Natural killer cell (primary cell): ENCODE measurements at regions not wholly inside any gene's neighbourhood (a gene's known extent, or its start where the extent isn't known, plus 50 kb on each side); places are given as distances from the start of the nearest gene placed in this dataset.

ENCODE experiments used
- ATAC-seq, 3 donors: fragments of 150-1000 bp in 2 of 3; fragments of 200-7000 bp in 1 of 3; cut with Tn5 transposase; 1 replicate in 1 of 3; 2 replicates in 2 of 3; pipeline ENCODE4 v1.10.0; 2021; ENCODE audit warnings: mild to moderate bottlenecking in 2 of 3, moderate library complexity in 2 of 3
- DNase-seq, 2 donors: peaks; one replicate each; pipeline versions ENCODE4 v3.0.0 to v3.0.0-alpha.2; 2013 to 2021; ENCODE audit warnings: mixed read lengths in 1 of 2
- H3K27ac ChIP-seq: one replicate; pipeline ENCODE4 v1.5.1; 2013; ENCODE audit warnings: mild to moderate bottlenecking, low read length
- H3K27me3 ChIP-seq: one replicate; pipeline ENCODE4 v1.6.1; 2013; ENCODE audit warnings: low read length; ENCODE audit not compliant: control insufficient read depth, insufficient read depth
- H3K36me3 ChIP-seq: one replicate; pipeline ENCODE4 v1.6.1; 2013; ENCODE audit warnings: low read length; ENCODE audit not compliant: control insufficient read depth, insufficient read depth
- H3K4me1 ChIP-seq: one replicate; pipeline ENCODE4 v1.6.1; 2013; ENCODE audit warnings: low read length; ENCODE audit not compliant: control insufficient read depth, insufficient read depth
- H3K4me3 ChIP-seq: one replicate; pipeline ENCODE4 v1.5.1; 2013; ENCODE audit warnings: low read length
- H3K9me3 ChIP-seq: one replicate; pipeline ENCODE4 v1.6.1; 2013; ENCODE audit warnings: low read length; ENCODE audit not compliant: control insufficient read depth, insufficient read depth
- H3K27ac Mint-ChIP-seq, 2 donors: one replicate each; pipeline ENCODE4 v1.8.0; 2022; ENCODE audit warnings: mild to moderate bottlenecking in 2 of 2, mixed read lengths in 2 of 2, moderate library complexity in 1 of 2
- H3K27me3 Mint-ChIP-seq, 2 donors: one replicate each; pipeline ENCODE4 v1.8.0; 2022; ENCODE audit warnings: low read depth in 2 of 2, mixed read lengths in 2 of 2
- H3K36me3 Mint-ChIP-seq: one replicate; pipeline ENCODE4 v1.8.0; 2022; ENCODE audit warnings: mixed read lengths
- H3K4me1 Mint-ChIP-seq, 2 donors: one replicate each; pipeline ENCODE4 v1.8.0; 2022; ENCODE audit warnings: mixed read lengths in 2 of 2
- H3K4me3 Mint-ChIP-seq: one replicate; pipeline ENCODE4 v1.8.0; 2022; ENCODE audit warnings: mild to moderate bottlenecking, moderate library complexity, mixed read lengths
- H3K9me3 Mint-ChIP-seq, 2 donors: one replicate each; pipeline ENCODE4 v1.8.0; 2022; ENCODE audit warnings: mixed read lengths in 2 of 2
- CTCF ChIP-seq: fragments of 200-600 bp; IDR thresholded peaks from one replicate; pipeline ENCODE4 v1.8.0; 2022; ENCODE audit warnings: antibody characterized with exemption
- WGBS: methylation state at CpG from one replicate; pipeline ENCODE4 v1.1.7; 2013; ENCODE audit warnings: missing lambda C conversion rate; ENCODE audit not compliant: insufficient coverage; 5-methylcytosine and 5-hydroxymethylcytosine counted together
- intact Hi-C: fragments of 100-400 bp; cut with micrococcal nuclease; formaldehyde crosslinking; loops from one replicate; pipeline ENCODE4 v1.14.2; 2022

GRCh38 chr11:96643173-96643572, 253.4 kb downstream of the JRKL start:
- no peaks in the 10 kb centered on the region for H3K36me3 Mint-ChIP-seq
- H3K9me3 ChIP-seq: no peaks in the 10 kb centered on the region
- H3K27me3 Mint-ChIP-seq: no peaks in the 10 kb centered on the region
- TF ChIP-seq CTCF: no peak
- DNase-seq (no peak), ATAC-seq (no peak)
- H3K4me1 Mint-ChIP-seq: no peaks in the 10 kb centered on the region
- intact Hi-C loops: no loop called here
- no peak overlapping the region for H3K4me3 Mint-ChIP-seq
- H3K4me3 ChIP-seq: no peak overlapping the region
- H3K27ac Mint-ChIP-seq: no peak overlapping the region
- no peak overlapping the region for H3K27ac ChIP-seq
- no peaks in the 10 kb centered on the region for H3K4me1 ChIP-seq
- peaks cover 12 to 14% of the 10 kb centered on the region in 2 donors for H3K9me3 Mint-ChIP-seq
- H3K27me3 ChIP-seq: no peaks in the 10 kb centered on the region
- H3K36me3 ChIP-seq: no peaks in the 10 kb centered on the region
- 80% methylated on average over 5 of the region's 5 CpGs for WGBS

- Histone ChIP-seq H3K36me3 (no peaks in the 10 kb centered on the region), H3K4me1 (no peaks in the 10 kb centered on the region), H3K27me3 (no peaks in the 10 kb centered on the region), H3K27ac (no peak overlapping the region), H3K9me3 (no peaks in the 10 kb centered on the region), H3K4me3 (no peak overlapping the region)
- Mint-ChIP-seq H3K9me3 (peaks cover 7 to 12% of the 10 kb centered on the region in 2 donors), H3K27ac (no peak overlapping the region), H3K4me3 (no peak overlapping the region), H3K36me3 (no peaks in the 10 kb centered on the region), H3K27me3 (no peaks in the 10 kb centered on the region), H3K4me1 (no peaks in the 10 kb centered on the region)
- ATAC-seq (no peak), DNase-seq (no peak)
- TF ChIP-seq CTCF: no peak
- 92% methylated on average over 2 of the region's 5 CpGs for WGBS
- intact Hi-C loops: no loop called here
These were observed 257.8 kb downstream of the JRKL start for GRCh38 chr11:96647621-96648020.

GRCh38 chr11:96648991-96649390, 259.2 kb downstream of the JRKL start:
- H3K36me3 Mint-ChIP-seq: no peaks in the 10 kb centered on the region
- no peaks in the 10 kb centered on the region for H3K27me3 Mint-ChIP-seq
- TF ChIP-seq CTCF: no peak
- WGBS: 88% methylated on average over 1 of the region's 2 CpGs
- Histone ChIP-seq H3K4me1 (no peaks in the 10 kb centered on the region), H3K27ac (no peak overlapping the region), H3K36me3 (no peaks in the 10 kb centered on the region), H3K27me3 (no peaks in the 10 kb centered on the region), H3K4me3 (no peak overlapping the region), H3K9me3 (no peaks in the 10 kb centered on the region)
- intact Hi-C loops: no loop called here
- no peaks in the 10 kb centered on the region for H3K4me1 Mint-ChIP-seq
- DNase-seq (no peak), ATAC-seq (no peak)
- H3K9me3 Mint-ChIP-seq: peaks cover 5 to 18% of the 10 kb centered on the region in 2 donors
- no peak overlapping the region for H3K27ac Mint-ChIP-seq
- H3K4me3 Mint-ChIP-seq: no peak overlapping the region

GRCh38 chr11:96652516-96652915, 262.7 kb downstream of the JRKL start:
- no peaks in the 10 kb centered on the region for H3K9me3 ChIP-seq
- no peaks in the 10 kb centered on the region for H3K27me3 ChIP-seq
- no peaks in the 10 kb centered on the region for H3K36me3 ChIP-seq
- no peak overlapping the region for H3K4me3 ChIP-seq
- Mint-ChIP-seq H3K4me3 (no peak overlapping the region), H3K36me3 (no peaks in the 10 kb centered on the region), H3K27me3 (no peaks in the 10 kb centered on the region), H3K9me3 (peaks cover 1 to 8% of the 10 kb centered on the region in 2 donors), H3K4me1 (no peaks in the 10 kb centered on the region), H3K27ac (no peak overlapping the region)
- no peak overlapping the region for H3K27ac ChIP-seq
- intact Hi-C loops: no loop called here
- ATAC-seq (no peak), DNase-seq (no peak)
- 100% methylated on average over 1 of the region's 2 CpGs for WGBS
- no peak for TF ChIP-seq CTCF
- no peaks in the 10 kb centered on the region for H3K4me1 ChIP-seq
